HG02885 (cell line): ENCODE measurements at regions not wholly inside any gene's neighbourhood (a gene's known extent, or its start where the extent isn't known, plus 50 kb on each side); places are given as distances from the start of the nearest gene placed in this dataset.

Source experiments
- ATAC-seq: cut with Tn5 transposase; IDR thresholded peaks from one replicate; pipeline ENCODE4 v1.9.1; 2021; ENCODE audit warnings: mild to moderate bottlenecking; ENCODE audit not compliant: unreplicated experiment, poor library complexity

GRCh38 chr7:39882148-39882784 is 67.8 kb upstream of the CDK13 start:
- no peak for ATAC-seq

- no peak for ATAC-seq
Observed at GRCh38 chr7:39883812-39884390, 66.2 kb upstream of the CDK13 start.

- no peak for ATAC-seq
Observed at GRCh38 chr7:39888171-39888853, 61.7 kb upstream of the CDK13 start.

- ATAC-seq, result no peak
Observed at GRCh38 chr7:39890411-39890810, 59.6 kb upstream of the CDK13 start.

GRCh38 chr7:39891894-39892293 is 58.2 kb upstream of the CDK13 start:
- ATAC-seq, result no peak

GRCh38 chr7:39892361-39892760 is 57.7 kb upstream of the CDK13 start:
- no peak for ATAC-seq

- ATAC-seq, result no peak
Observed at GRCh38 chr7:39894904-39895303, 55.2 kb upstream of the CDK13 start.

GRCh38 chr7:39896840-39897239 is 53.2 kb upstream of the CDK13 start:
- ATAC-seq, result no peak

- no peak for ATAC-seq
Observed at GRCh38 chr7:39898867-39899266, 51.2 kb upstream of the CDK13 start.
